ENCODE measurements at regions not wholly inside any gene's neighbourhood (a gene's known extent, or its start where the extent isn't known, plus 50 kb on each side); places are given as distances from the start of the nearest gene placed in this dataset.

- TF ChIP-seq GATA3 (IDR thresholded peaks at IDR 0.05; ENCODE audit: borderline replicate concordance) (no peak), JUNB (IDR thresholded peaks at IDR 0.05) (no peak), CTCF (IDR thresholded peaks at IDR 0.05) (no peak), POLR2AphosphoS2 (conservative IDR thresholded peaks at IDR 0.05; ENCODE audit: low read length) (no peak), MAX (IDR thresholded peaks at IDR 0.05) (no peak), REST (IDR thresholded peaks at IDR 0.05) (no peak), CEBPB (IDR thresholded peaks at IDR 0.05) (no peak), ESRRA (IDR thresholded peaks at IDR 0.05; ENCODE audit: borderline replicate concordance, low read length) (no peak), MAFK (IDR thresholded peaks at IDR 0.05; ENCODE audit: partially characterized antibody) (no peak), POLR2A (IDR thresholded peaks at IDR 0.05; ENCODE audit: low read length) (no peak), RNF2 (IDR thresholded peaks at IDR 0.05; ENCODE audit: borderline replicate concordance, low read depth) (no peak), KDM1A (IDR thresholded peaks at IDR 0.05; ENCODE audit: low read depth) (no peak)
These were observed 260.7 kb upstream of the CSF3R start for GRCh38 chr1:36743286-36744005.

All from A549 (cell line).